Esophagus muscularis mucosa (tissue), 4 donors: ENCODE measurements at regions not wholly inside any gene's neighbourhood (a gene's known extent, or its start where the extent isn't known, plus 50 kb on each side); places are given as distances from the start of the nearest gene placed in this dataset.
"Not testable (repeated sequence)": the region's sequence is repeated elsewhere in the genome, so short reads cannot be mapped to it uniquely, and the experiment has no call there.

Source experiments
- DNase-seq: peaks from one replicate; pipeline ENCODE4 v3.0.0-alpha.2; 2017; ENCODE audit errors: extremely low spot score
- H3K27ac ChIP-seq, 4 donors: fragments of 200-600 bp; sonication (generic); replicated peaks in 1 of 4; 1 replicate in 3 of 4; 2 replicates in 1 of 4; pipeline ENCODE4 v1.5.1; 2016 to 2019; ENCODE audit warnings: mild to moderate bottlenecking in 1 of 4
- H3K27me3 ChIP-seq, 4 donors: fragments of 200-600 bp; sonication (generic); one replicate each; pipeline versions ENCODE4 v1.5.1 to v1.6.0; 2016 to 2019
- H3K36me3 ChIP-seq, 4 donors: fragments of 200-600 bp; sonication (generic); one replicate each; pipeline ENCODE4 v1.5.1; 2016 to 2019
- H3K4me1 ChIP-seq, 4 donors: fragments of 200-600 bp; sonication (generic); one replicate each; pipeline ENCODE4 v1.5.1; 2016 to 2019
- H3K4me3 ChIP-seq, 4 donors: fragments of 200-600 bp; sonication (generic); 1 replicate in 2 of 4; 2 replicates in 2 of 4; pipeline ENCODE4 v1.5.1; 2016 to 2019; ENCODE audit warnings: mild to moderate bottlenecking in 4 of 4, moderate library complexity in 1 of 4
- H3K9me3 ChIP-seq, 4 donors: fragments of 200-600 bp; sonication (generic); 1 replicate in 3 of 4; 2 replicates in 1 of 4; pipeline ENCODE4 v1.5.1; 2016 to 2019
- EP300 ChIP-seq: sonication (generic); formaldehyde crosslinking; IDR thresholded peaks from one replicate; pipeline ENCODE4 v1.6.1; 2017; ENCODE audit warnings: antibody characterized with exemption
- POLR2A ChIP-seq: fragments of 450-650 bp; IDR thresholded peaks from one replicate; pipeline ENCODE4 v1.6.1; 2017; ENCODE audit warnings: antibody characterized with exemption, moderate library complexity, mild to moderate bottlenecking, low read depth
- POLR2AphosphoS5 ChIP-seq, 2 donors: sonication (generic); formaldehyde crosslinking; IDR thresholded peaks; one replicate each; pipeline ENCODE4 v1.6.1; 2017; ENCODE audit warnings: antibody characterized with exemption in 2 of 2
- WGBS: methylation state at CpG from one replicate; pipeline ENCODE4 v1.1.5; 2018; 5-methylcytosine and 5-hydroxymethylcytosine counted together
- intact Hi-C: fragments of 100-400 bp; cut with DNase I; formaldehyde crosslinking; loops from one replicate; pipeline ENCODE4 v1.15.1; 2023
- TF ChIP-seq, protein P1 (sequence below), 3 experiments: fragments of 200-600 bp in 2 of 3; fragments of 450-650 bp in 1 of 3; sonication (generic) in 2 of 3; IDR thresholded peaks; one replicate each; pipeline ENCODE4 v1.5.1; 2017 to 2019; ENCODE audit warnings: antibody characterized with exemption in 3 of 3, mild to moderate bottlenecking in 2 of 3, moderate library complexity in 1 of 3

DNA sequence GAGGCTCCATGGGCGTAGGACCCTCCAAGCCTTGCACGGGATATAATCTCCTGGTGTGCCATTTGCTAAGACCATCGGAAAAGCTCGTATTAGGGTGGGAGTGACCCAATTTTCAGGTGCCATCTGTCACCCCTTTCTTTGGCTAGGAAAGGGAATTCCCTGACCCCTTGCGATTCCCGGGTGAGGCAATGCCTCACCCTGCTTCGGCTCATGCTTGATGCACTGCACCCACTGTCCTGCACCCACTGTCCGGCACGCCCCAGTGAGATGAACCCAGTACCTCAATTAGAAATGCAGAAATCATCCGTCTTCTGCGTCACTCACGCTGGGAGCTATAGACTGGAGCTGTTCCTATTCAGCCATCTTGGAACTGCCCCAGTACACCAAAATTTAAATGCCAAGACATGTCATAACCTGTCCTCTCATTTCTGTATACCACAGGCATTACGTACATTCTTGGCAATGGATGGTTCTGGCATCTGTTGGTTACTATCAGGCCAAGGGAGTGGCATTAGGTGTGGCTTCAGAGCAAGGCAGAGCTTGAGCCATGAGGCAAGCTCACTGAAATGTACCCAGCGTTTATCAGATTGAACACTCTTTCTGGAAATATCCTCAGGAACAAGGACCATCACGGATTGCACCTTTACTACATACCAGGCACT, 95.4 kb upstream of the GALNT18 start:
- 97% methylated on average over 11 of the region's 15 CpGs for WGBS
- no peak overlapping the region for H3K4me3 ChIP-seq
- no peaks in the 10 kb centered on the region for H3K4me1 ChIP-seq
- intact Hi-C loops, result no loop called here
- H3K27ac ChIP-seq, result no peak overlapping the region
- no peak for DNase-seq
- TF ChIP-seq POLR2A (no peak), EP300 (no peak), POLR2AphosphoS5 (IDR thresholded peaks at IDR 0.05) (no peak)
- TF ChIP-seq, protein P1, sequence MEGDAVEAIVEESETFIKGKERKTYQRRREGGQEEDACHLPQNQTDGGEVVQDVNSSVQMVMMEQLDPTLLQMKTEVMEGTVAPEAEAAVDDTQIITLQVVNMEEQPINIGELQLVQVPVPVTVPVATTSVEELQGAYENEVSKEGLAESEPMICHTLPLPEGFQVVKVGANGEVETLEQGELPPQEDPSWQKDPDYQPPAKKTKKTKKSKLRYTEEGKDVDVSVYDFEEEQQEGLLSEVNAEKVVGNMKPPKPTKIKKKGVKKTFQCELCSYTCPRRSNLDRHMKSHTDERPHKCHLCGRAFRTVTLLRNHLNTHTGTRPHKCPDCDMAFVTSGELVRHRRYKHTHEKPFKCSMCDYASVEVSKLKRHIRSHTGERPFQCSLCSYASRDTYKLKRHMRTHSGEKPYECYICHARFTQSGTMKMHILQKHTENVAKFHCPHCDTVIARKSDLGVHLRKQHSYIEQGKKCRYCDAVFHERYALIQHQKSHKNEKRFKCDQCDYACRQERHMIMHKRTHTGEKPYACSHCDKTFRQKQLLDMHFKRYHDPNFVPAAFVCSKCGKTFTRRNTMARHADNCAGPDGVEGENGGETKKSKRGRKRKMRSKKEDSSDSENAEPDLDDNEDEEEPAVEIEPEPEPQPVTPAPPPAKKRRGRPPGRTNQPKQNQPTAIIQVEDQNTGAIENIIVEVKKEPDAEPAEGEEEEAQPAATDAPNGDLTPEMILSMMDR (IDR thresholded peaks at IDR 0.05), result no peak
- H3K9me3 ChIP-seq, result peaks cover 0 to 31% (median 16%) of the 10 kb centered on the region in 4 donors
- H3K36me3 ChIP-seq, result no peaks in the 10 kb centered on the region
- no peaks in the 10 kb centered on the region for H3K27me3 ChIP-seq

GRCh38 chr11:11715075-11715474, 93.3 kb upstream of the GALNT18 start:
- DNase-seq, H3K36me3 ChIP-seq, H3K4me3 ChIP-seq, H3K4me1 ChIP-seq, intact Hi-C loops, H3K27me3 ChIP-seq, H3K27ac ChIP-seq: not testable (repeated sequence)
- peaks cover 0 to 17% (median 12%) of the 10 kb centered on the region in 4 donors for H3K9me3 ChIP-seq
- WGBS, result 71% methylated on average over 1 of the region's 1 CpG

- H3K27ac ChIP-seq, result no peak overlapping the region
- 91% methylated on average over 4 of the region's 4 CpGs for WGBS
- no peak for DNase-seq
- peaks cover 0 to 5% (median 2%) of the 10 kb centered on the region in 4 donors for H3K9me3 ChIP-seq
- no peaks in the 10 kb centered on the region for H3K36me3 ChIP-seq
- no peak for TF ChIP-seq EP300
- no peak overlapping the region for H3K4me3 ChIP-seq
- H3K27me3 ChIP-seq, result no peaks in the 10 kb centered on the region
- no peaks in the 10 kb centered on the region for H3K4me1 ChIP-seq
- intact Hi-C loops, result no loop called here
Observed at GRCh38 chr11:11710556-11710955, 88.8 kb upstream of the GALNT18 start.

GRCh38 chr11:11709447-11710239, 87.8 kb upstream of the GALNT18 start:
- 88% methylated on average over 7 of the region's 7 CpGs for WGBS
- TF ChIP-seq POLR2AphosphoS5 (IDR thresholded peaks at IDR 0.05) (no peak), EP300 (no peak), POLR2A (no peak)
- TF ChIP-seq, protein P1 (IDR thresholded peaks at IDR 0.05), result no peak
- intact Hi-C loops, result no loop called here

GRCh38 chr11:11708256-11708655, 86.5 kb upstream of the GALNT18 start:
- no peaks in the 10 kb centered on the region for H3K27me3 ChIP-seq
- no peak overlapping the region for H3K27ac ChIP-seq
- DNase-seq, result no peak
- no peaks in the 10 kb centered on the region for H3K36me3 ChIP-seq
- intact Hi-C loops, result no loop called here
- WGBS, result 82% methylated on average over 1 of the region's 1 CpG
- H3K9me3 ChIP-seq, result no peaks in the 10 kb centered on the region
- no peak for TF ChIP-seq POLR2A
- TF ChIP-seq EP300, result no peak
- TF ChIP-seq, protein P1 (IDR thresholded peaks at IDR 0.05), result no peak
- no peak for TF ChIP-seq POLR2AphosphoS5 (IDR thresholded peaks at IDR 0.05)
- no peaks in the 10 kb centered on the region for H3K4me1 ChIP-seq
- H3K4me3 ChIP-seq, result no peak overlapping the region

More at GRCh38 chr11:11709447-11710239, 87.8 kb upstream of the GALNT18 start:
- H3K9me3 ChIP-seq, result no peaks in the 10 kb centered on the region
- no peaks in the 10 kb centered on the region for H3K36me3 ChIP-seq
- H3K27me3 ChIP-seq, result no peaks in the 10 kb centered on the region
- H3K27ac ChIP-seq, result no peak overlapping the region
- no peak overlapping the region for H3K4me3 ChIP-seq
- H3K4me1 ChIP-seq, result no peaks in the 10 kb centered on the region
- no peak for DNase-seq
